ENCODE measurements at regions not wholly inside any gene's neighbourhood (a gene's known extent, or its start where the extent isn't known, plus 50 kb on each side); places are given as distances from the start of the nearest gene placed in this dataset.
A peak's percentile ranks its signal among the peaks of the same experiment; 100 is the strongest.

DNA sequence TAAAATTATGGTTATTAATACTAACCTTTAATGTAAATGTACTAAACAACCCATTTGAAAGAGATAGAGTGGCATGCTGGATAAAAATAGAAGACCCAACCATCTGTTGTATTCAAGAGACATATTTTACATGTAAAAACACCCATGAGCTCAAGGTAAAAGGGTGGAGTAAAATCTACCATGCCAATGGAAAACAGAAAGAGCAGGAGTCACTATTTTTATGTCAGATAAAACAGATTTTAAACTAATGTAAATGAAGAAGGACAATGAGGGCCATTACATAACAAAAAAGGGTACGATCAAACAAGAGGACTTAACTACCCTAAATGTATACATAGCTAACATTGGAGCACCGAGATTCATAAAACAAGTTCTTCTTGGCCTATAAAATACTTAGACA, 66.3 kb downstream of the ITM2A start:
- no peak overlapping the region for H3K4me3 ChIP-seq (ENCODE audit: low read depth, low read length)
- DNase-seq (ENCODE audit: low read depth), result no peak
- TF ChIP-seq, protein P1, sequence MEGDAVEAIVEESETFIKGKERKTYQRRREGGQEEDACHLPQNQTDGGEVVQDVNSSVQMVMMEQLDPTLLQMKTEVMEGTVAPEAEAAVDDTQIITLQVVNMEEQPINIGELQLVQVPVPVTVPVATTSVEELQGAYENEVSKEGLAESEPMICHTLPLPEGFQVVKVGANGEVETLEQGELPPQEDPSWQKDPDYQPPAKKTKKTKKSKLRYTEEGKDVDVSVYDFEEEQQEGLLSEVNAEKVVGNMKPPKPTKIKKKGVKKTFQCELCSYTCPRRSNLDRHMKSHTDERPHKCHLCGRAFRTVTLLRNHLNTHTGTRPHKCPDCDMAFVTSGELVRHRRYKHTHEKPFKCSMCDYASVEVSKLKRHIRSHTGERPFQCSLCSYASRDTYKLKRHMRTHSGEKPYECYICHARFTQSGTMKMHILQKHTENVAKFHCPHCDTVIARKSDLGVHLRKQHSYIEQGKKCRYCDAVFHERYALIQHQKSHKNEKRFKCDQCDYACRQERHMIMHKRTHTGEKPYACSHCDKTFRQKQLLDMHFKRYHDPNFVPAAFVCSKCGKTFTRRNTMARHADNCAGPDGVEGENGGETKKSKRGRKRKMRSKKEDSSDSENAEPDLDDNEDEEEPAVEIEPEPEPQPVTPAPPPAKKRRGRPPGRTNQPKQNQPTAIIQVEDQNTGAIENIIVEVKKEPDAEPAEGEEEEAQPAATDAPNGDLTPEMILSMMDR (IDR thresholded peaks at IDR 0.05; ENCODE audit: insufficient read depth, low read depth, low read length, missing control alignments), result no peak

- TF ChIP-seq, protein P1 (IDR thresholded peaks at IDR 0.05; ENCODE audit: insufficient read depth, low read depth, low read length, missing control alignments), result no peak
- H3K4me3 ChIP-seq (ENCODE audit: low read depth, low read length), result no peak overlapping the region
- DNase-seq (ENCODE audit: low read depth), result no peak
Measured at GRCh38 chrX:79290596-79290995, 76.5 kb downstream of the ITM2A start.

- TF ChIP-seq, protein P1 (IDR thresholded peaks at IDR 0.05; ENCODE audit: insufficient read depth, low read depth, low read length, missing control alignments), result no peak
- no peak for DNase-seq (ENCODE audit: low read depth)
- H3K4me3 ChIP-seq (ENCODE audit: low read depth, low read length), result no peak overlapping the region
Measured at GRCh38 chrX:79288733-79289132, 78.4 kb downstream of the ITM2A start.

GRCh38 chrX:79287724-79288123, 79.4 kb downstream of the ITM2A start:
- no peak for DNase-seq (ENCODE audit: low read depth)
- H3K4me3 ChIP-seq (ENCODE audit: low read depth, low read length), result no peak overlapping the region
- TF ChIP-seq, protein P1 (IDR thresholded peaks at IDR 0.05; ENCODE audit: insufficient read depth, low read depth, low read length, missing control alignments), result no peak

DNA sequence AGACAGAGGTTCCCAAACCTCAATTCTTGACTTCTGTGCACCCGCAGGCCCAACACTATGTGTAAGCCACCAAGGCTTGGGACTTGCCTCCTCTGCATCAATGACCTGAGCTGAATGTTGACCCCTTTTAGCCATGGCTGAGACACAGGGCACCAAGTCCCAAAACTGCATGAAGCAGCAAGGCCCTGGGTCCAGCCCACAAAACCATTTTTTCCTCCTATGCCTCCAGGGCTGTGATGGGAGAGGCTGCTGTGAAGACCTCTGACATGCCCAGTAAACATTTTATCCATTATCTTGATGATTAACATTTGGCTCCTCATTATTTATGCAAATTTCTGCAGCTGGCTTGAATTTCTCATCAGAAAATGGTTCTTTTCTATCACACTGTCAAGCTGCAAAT, 85.4 kb downstream of the ITM2A start:
- no peak overlapping the region for H3K4me3 ChIP-seq (ENCODE audit: low read depth, low read length)
- no peak for DNase-seq (ENCODE audit: low read depth)
- TF ChIP-seq, protein P1 (IDR thresholded peaks at IDR 0.05; ENCODE audit: insufficient read depth, low read depth, low read length, missing control alignments), result no peak

GRCh38 chrX:79270401-79270800, 96.7 kb downstream of the ITM2A start:
- DNase-seq (ENCODE audit: low read depth), result peak; percentile 85
- no peak overlapping the region for H3K4me3 ChIP-seq (ENCODE audit: low read depth, low read length)
- TF ChIP-seq, protein P1 (IDR thresholded peaks at IDR 0.05; ENCODE audit: insufficient read depth, low read depth, low read length, missing control alignments), result peak; percentile 67

GRCh38 chrX:79268788-79269187, 98.3 kb downstream of the ITM2A start:
- TF ChIP-seq, protein P1 (IDR thresholded peaks at IDR 0.05; ENCODE audit: insufficient read depth, low read depth, low read length, missing control alignments), result no peak
- no peak overlapping the region for H3K4me3 ChIP-seq (ENCODE audit: low read depth, low read length)
- no peak for DNase-seq (ENCODE audit: low read depth)

All from GM12865 (cell line).